SK-N-SH (cell line): ENCODE measurements at regions not wholly inside any gene's neighbourhood (a gene's known extent, or its start where the extent isn't known, plus 50 kb on each side); places are given as distances from the start of the nearest gene placed in this dataset.
"Not testable (repeated sequence)": the region's sequence is repeated elsewhere in the genome, so short reads cannot be mapped to it uniquely, and the experiment has no call there.

Experiments
- CTCF ChIA-PET: fragments of 300-600, 350-600 bp; formaldehyde crosslinking; extraction: SDS; loops from one replicate; lab custom pipeline; 2021; lab: Yijun Ruan, JAX
- POLR2A ChIA-PET: fragments of 350-600 bp; sonication (Branson Sonifier 250); formaldehyde crosslinking; extraction: SDS; loops from one replicate; lab custom pipeline; 2020; ENCODE audit warnings: antibody characterized with exemption, inconsistent platforms; lab: Yijun Ruan, JAX
- DNase-seq: peaks from one replicate; pipeline ENCODE4 v3.0.0; 2012
- H2AFZ ChIP-seq: fragments of 200-600 bp; sonication (generic); 2 replicates; pipeline ENCODE4 v1.8.1; 2016; ENCODE audit warnings: antibody characterized with exemption, mild to moderate bottlenecking, low read depth
- H3F3A ChIP-seq: fragments of 200-600 bp; sonication (generic); replicated peaks from 2 replicates; pipeline ENCODE3; 2016; ENCODE audit warnings: antibody characterized with exemption, mild to moderate bottlenecking; ENCODE audit not compliant: insufficient read depth
- H3K27ac ChIP-seq, 2 experiments: fragments of 200-500 bp in 1 of 2; fragments of 200-600 bp in 1 of 2; sonication (Bioruptor generic) in 1 of 2; sonication (generic), shearing (Covaris generic) in 1 of 2; 2 replicates each; pipeline versions ENCODE4 v1.5.1 to v1.6.1; 2014 to 2016; ENCODE audit warnings: low read depth in 2 of 2, inconsistent platforms in 1 of 2, low read length in 1 of 2, mild to moderate bottlenecking in 1 of 2, mixed read lengths in 1 of 2
- H3K27me3 ChIP-seq: fragments of 200-600 bp; sonication (generic), shearing (Covaris generic); 2 replicates; pipeline ENCODE4 v1.6.1; 2016; ENCODE audit warnings: mixed run types; ENCODE audit not compliant: insufficient read depth
- H3K36me3 ChIP-seq, 2 experiments: fragments of 200-500 bp in 1 of 2; fragments of 200-600 bp in 1 of 2; sonication (Bioruptor generic) in 1 of 2; sonication (generic) in 1 of 2; replicated peaks in 1 of 2; 2 replicates each; pipeline versions ENCODE3 to v1.5.1; 2014 to 2016; ENCODE audit warnings: low read length in 1 of 2, mild to moderate bottlenecking in 1 of 2; ENCODE audit not compliant: insufficient read depth in 2 of 2, control insufficient read depth in 1 of 2
- H3K4me1 ChIP-seq, 2 experiments: fragments of 200-500 bp in 1 of 2; fragments of 200-600 bp in 1 of 2; sonication (Bioruptor generic) in 1 of 2; sonication (generic), shearing (Covaris generic) in 1 of 2; 2 replicates each; pipeline versions ENCODE4 v1.5.1 to v1.6.1; 2014 to 2016; ENCODE audit warnings: low read depth in 1 of 2, low read length in 1 of 2, mixed run types in 1 of 2; ENCODE audit not compliant: insufficient read depth in 2 of 2, control insufficient read depth in 1 of 2
- H3K4me2 ChIP-seq: fragments of 200-600 bp; sonication (generic), shearing (Covaris generic); 2 replicates; pipeline ENCODE4 v1.6.1; 2017; ENCODE audit warnings: mixed run types
- H3K4me3 ChIP-seq, 2 experiments: fragments of 200-500 bp in 1 of 2; fragments of 200-600 bp in 1 of 2; sonication (Bioruptor generic) in 1 of 2; sonication (generic), shearing (Covaris generic) in 1 of 2; 2 replicates each; pipeline versions ENCODE4 v1.5.1 to v1.8.1; 2014 to 2016; ENCODE audit warnings: low read depth in 2 of 2, inconsistent platforms in 1 of 2, low read length in 1 of 2, mild to moderate bottlenecking in 1 of 2, mixed read lengths in 1 of 2, moderate library complexity in 1 of 2
- H3K79me2 ChIP-seq: fragments of 200-600 bp; sonication (generic); 2 replicates; pipeline ENCODE4 v1.8.1; 2017; ENCODE audit warnings: mild to moderate bottlenecking; ENCODE audit not compliant: insufficient read depth
- H3K9ac ChIP-seq: fragments of 200-600 bp; sonication (generic); 2 replicates; pipeline ENCODE4 v1.6.1; 2017; ENCODE audit warnings: mixed run types
- H3K9me2 ChIP-seq: fragments of 200-600 bp; sonication (generic); 2 replicates; pipeline ENCODE4 v1.6.1; 2017; ENCODE audit warnings: mixed run types
- H3K9me3 ChIP-seq: fragments of 200-600 bp; sonication (generic); 2 replicates; pipeline ENCODE4 v1.6.1; 2017; ENCODE audit warnings: mixed run types, mild to moderate bottlenecking, moderate library complexity
- H4K20me1 ChIP-seq: fragments of 200-600 bp; sonication (generic); 2 replicates; pipeline ENCODE4 v1.6.1; 2017; ENCODE audit warnings: mild to moderate bottlenecking, mixed run types; ENCODE audit not compliant: insufficient read depth
- ELF1 ChIP-seq: IDR thresholded peaks from 2 replicates; pipeline ENCODE4 v1.4.0; 2012
- EP300 ChIP-seq, 2 experiments: IDR thresholded peaks; 2 replicates each; pipeline versions ENCODE4 v1.4.0 to v1.6.1; 2012; ENCODE audit warnings: borderline replicate concordance in 1 of 2, low read depth in 1 of 2, low read length in 1 of 2
- GATA2 ChIP-seq: sonication (generic); formaldehyde crosslinking; IDR thresholded peaks from 2 replicates; pipeline ENCODE4 v1.5.0; 2020; ENCODE audit warnings: mild to moderate bottlenecking, missing genetic modification reagents
- JUND ChIP-seq: IDR thresholded peaks from 2 replicates; pipeline ENCODE4 v1.4.0; 2012
- NRF1 ChIP-seq: IDR thresholded peaks from 2 replicates; pipeline ENCODE4 v1.6.1; 2012; ENCODE audit warnings: low read depth, mild to moderate bottlenecking, low read length
- PBX3 ChIP-seq: IDR thresholded peaks from 2 replicates; pipeline ENCODE4; 2012
- RCOR1 ChIP-seq: fragments of 150-350 bp; IDR thresholded peaks from 2 replicates; pipeline ENCODE4 v1.6.1; 2017; ENCODE audit warnings: antibody characterized with exemption, low read length
- RFX5 ChIP-seq: IDR thresholded peaks from 2 replicates; pipeline ENCODE4 v1.6.1; 2012; ENCODE audit warnings: mild to moderate bottlenecking, improper control_type of control experiment, low read length
- SIN3A ChIP-seq: IDR thresholded peaks from 2 replicates; pipeline ENCODE4 v1.6.1; 2012; ENCODE audit warnings: low read depth, mild to moderate bottlenecking, low read length, moderate library complexity, borderline replicate concordance
- TCF12 ChIP-seq: IDR thresholded peaks from 2 replicates; pipeline ENCODE4 v1.4.0; 2012
- USF2 ChIP-seq: fragments of 150-350 bp; IDR thresholded peaks from 2 replicates; pipeline ENCODE4 v1.6.1; 2017; ENCODE audit warnings: antibody characterized with exemption, low read length, low read depth, borderline replicate concordance
- WGBS: methylation state at CpG from one replicate; pipeline ENCODE4 v1.1.6; 2017; ENCODE audit warnings: low lambda C conversion rate; 5-methylcytosine and 5-hydroxymethylcytosine counted together

GRCh38 chr2:210730672-210731071 lies 174.3 kb downstream of the CPS1 start:
- Histone ChIP-seq H3K9ac (no peak overlapping the region), H3K9me2 (no peaks in the 10 kb centered on the region), H3K4me3 (no peak overlapping the region), H3K27ac (no peak overlapping the region), H3K79me2 (no peaks in the 10 kb centered on the region), H3K4me1 (no peaks in the 10 kb centered on the region), H3F3A (no peaks in the 10 kb centered on the region), H2AFZ (no peak overlapping the region), H3K27me3 (no peaks in the 10 kb centered on the region), H3K9me3 (no peaks in the 10 kb centered on the region), H4K20me1 (no peaks in the 10 kb centered on the region)
- DNase-seq, result no peak
- CTCF ChIA-PET, result interaction anchor here (0.6 kb wide), 1 partner anchor 136 kb away, joined by 4 read pairs; no protein-coding TSS in a partner anchor
- 56% methylated on average over 2 of the region's 2 CpGs for WGBS
- TF ChIP-seq USF2 (no peak), ELF1 (no peak), RFX5 (no peak), RCOR1 (no peak), NRF1 (no peak), SIN3A (no peak)
- TF ChIP-seq, all 33 proteins: peak for 0
- POLR2A ChIA-PET, result no interaction called here
- no peak overlapping the region for H3K4me2 ChIP-seq
- H3K36me3 ChIP-seq, result no peaks in the 10 kb centered on the region

GRCh38 chr2:210746826-210747225 lies 190.4 kb downstream of the CPS1 start:
- H3K9ac ChIP-seq, H3K4me3 ChIP-seq, H2AFZ ChIP-seq, H3K27ac ChIP-seq, H4K20me1 ChIP-seq, H3K4me1 ChIP-seq, DNase-seq, POLR2A ChIA-PET, H3K9me3 ChIP-seq, H3K27me3 ChIP-seq, H3K36me3 ChIP-seq, H3K9me2 ChIP-seq, CTCF ChIA-PET, H3K79me2 ChIP-seq, H3K4me2 ChIP-seq, H3F3A ChIP-seq: not testable (repeated sequence)
- peak; percentile 67 for TF ChIP-seq GATA2 (CRISPR knock-in tag)
- peak in 1 of 2 experiments; percentile 44; a peak in 1 of 4 replicates for TF ChIP-seq EP300 (IDR thresholded peaks at IDR 0.05; ENCODE audit: borderline replicate concordance in 1 of 2, low read depth in 1 of 2, low read length in 1 of 2)
- 14% methylated on average over 9 of the region's 9 CpGs for WGBS

- no peaks in the 10 kb centered on the region for H3K9me2 ChIP-seq
- ChIA-PET POLR2A (no interaction called here), CTCF (no interaction called here)
- no peak overlapping the region for H3K9ac ChIP-seq
- H3K79me2 ChIP-seq, result no peaks in the 10 kb centered on the region
- H3K36me3 ChIP-seq, result no peaks in the 10 kb centered on the region
- WGBS, result 26% methylated on average over 6 of the region's 6 CpGs
- H4K20me1 ChIP-seq, result no peaks in the 10 kb centered on the region
- H3K4me2 ChIP-seq, result no peak overlapping the region
- no peaks in the 10 kb centered on the region for H3K4me1 ChIP-seq
- no peak overlapping the region for H3K27ac ChIP-seq
- H3K9me3 ChIP-seq, result no peaks in the 10 kb centered on the region
- no peak overlapping the region for H2AFZ ChIP-seq
- no peaks in the 10 kb centered on the region for H3F3A ChIP-seq
- no peak for TF ChIP-seq JUND
- no peak for TF ChIP-seq TCF12
- TF ChIP-seq PBX3, result no peak
- no peaks in the 10 kb centered on the region for H3K27me3 ChIP-seq
- no peak for DNase-seq
- H3K4me3 ChIP-seq, result no peak overlapping the region
Observed at GRCh38 chr2:210752532-210752931, 196.1 kb downstream of the CPS1 start.
